SK-N-SH (cell line): ENCODE measurements at regions not wholly inside any gene's neighbourhood (a gene's known extent, or its start where the extent isn't known, plus 50 kb on each side); places are given as distances from the start of the nearest gene placed in this dataset.

Source experiments
- CTCF ChIA-PET: fragments of 300-600, 350-600 bp; formaldehyde crosslinking; extraction: SDS; loops from one replicate; lab custom pipeline; 2021; lab: Yijun Ruan, JAX
- POLR2A ChIA-PET: fragments of 350-600 bp; sonication (Branson Sonifier 250); formaldehyde crosslinking; extraction: SDS; loops from one replicate; lab custom pipeline; 2020; ENCODE audit warnings: antibody characterized with exemption, inconsistent platforms; lab: Yijun Ruan, JAX
- DNase-seq: peaks from one replicate; pipeline ENCODE4 v3.0.0; 2012
- H2AFZ ChIP-seq: fragments of 200-600 bp; sonication (generic); 2 replicates; pipeline ENCODE4 v1.8.1; 2016; ENCODE audit warnings: antibody characterized with exemption, mild to moderate bottlenecking, low read depth
- H3F3A ChIP-seq: fragments of 200-600 bp; sonication (generic); replicated peaks from 2 replicates; pipeline ENCODE3; 2016; ENCODE audit warnings: antibody characterized with exemption, mild to moderate bottlenecking; ENCODE audit not compliant: insufficient read depth
- H3K27ac ChIP-seq, 2 experiments: fragments of 200-500 bp in 1 of 2; fragments of 200-600 bp in 1 of 2; sonication (Bioruptor generic) in 1 of 2; sonication (generic), shearing (Covaris generic) in 1 of 2; 2 replicates each; pipeline versions ENCODE4 v1.5.1 to v1.6.1; 2014 to 2016; ENCODE audit warnings: low read depth in 2 of 2, inconsistent platforms in 1 of 2, low read length in 1 of 2, mild to moderate bottlenecking in 1 of 2, mixed read lengths in 1 of 2
- H3K27me3 ChIP-seq: fragments of 200-600 bp; sonication (generic), shearing (Covaris generic); 2 replicates; pipeline ENCODE4 v1.6.1; 2016; ENCODE audit warnings: mixed run types; ENCODE audit not compliant: insufficient read depth
- H3K36me3 ChIP-seq, 2 experiments: fragments of 200-500 bp in 1 of 2; fragments of 200-600 bp in 1 of 2; sonication (Bioruptor generic) in 1 of 2; sonication (generic) in 1 of 2; replicated peaks in 1 of 2; 2 replicates each; pipeline versions ENCODE3 to v1.5.1; 2014 to 2016; ENCODE audit warnings: low read length in 1 of 2, mild to moderate bottlenecking in 1 of 2; ENCODE audit not compliant: insufficient read depth in 2 of 2, control insufficient read depth in 1 of 2
- H3K4me1 ChIP-seq, 2 experiments: fragments of 200-500 bp in 1 of 2; fragments of 200-600 bp in 1 of 2; sonication (Bioruptor generic) in 1 of 2; sonication (generic), shearing (Covaris generic) in 1 of 2; 2 replicates each; pipeline versions ENCODE4 v1.5.1 to v1.6.1; 2014 to 2016; ENCODE audit warnings: low read depth in 1 of 2, low read length in 1 of 2, mixed run types in 1 of 2; ENCODE audit not compliant: insufficient read depth in 2 of 2, control insufficient read depth in 1 of 2
- H3K4me2 ChIP-seq: fragments of 200-600 bp; sonication (generic), shearing (Covaris generic); 2 replicates; pipeline ENCODE4 v1.6.1; 2017; ENCODE audit warnings: mixed run types
- H3K4me3 ChIP-seq, 2 experiments: fragments of 200-500 bp in 1 of 2; fragments of 200-600 bp in 1 of 2; sonication (Bioruptor generic) in 1 of 2; sonication (generic), shearing (Covaris generic) in 1 of 2; 2 replicates each; pipeline versions ENCODE4 v1.5.1 to v1.8.1; 2014 to 2016; ENCODE audit warnings: low read depth in 2 of 2, inconsistent platforms in 1 of 2, low read length in 1 of 2, mild to moderate bottlenecking in 1 of 2, mixed read lengths in 1 of 2, moderate library complexity in 1 of 2
- H3K79me2 ChIP-seq: fragments of 200-600 bp; sonication (generic); 2 replicates; pipeline ENCODE4 v1.8.1; 2017; ENCODE audit warnings: mild to moderate bottlenecking; ENCODE audit not compliant: insufficient read depth
- H3K9ac ChIP-seq: fragments of 200-600 bp; sonication (generic); 2 replicates; pipeline ENCODE4 v1.6.1; 2017; ENCODE audit warnings: mixed run types
- H3K9me2 ChIP-seq: fragments of 200-600 bp; sonication (generic); 2 replicates; pipeline ENCODE4 v1.6.1; 2017; ENCODE audit warnings: mixed run types
- H3K9me3 ChIP-seq: fragments of 200-600 bp; sonication (generic); 2 replicates; pipeline ENCODE4 v1.6.1; 2017; ENCODE audit warnings: mixed run types, mild to moderate bottlenecking, moderate library complexity
- H4K20me1 ChIP-seq: fragments of 200-600 bp; sonication (generic); 2 replicates; pipeline ENCODE4 v1.6.1; 2017; ENCODE audit warnings: mild to moderate bottlenecking, mixed run types; ENCODE audit not compliant: insufficient read depth
- CHD2 ChIP-seq: fragments of 150-350 bp; IDR thresholded peaks from 2 replicates; pipeline ENCODE4 v1.6.1; 2018; ENCODE audit warnings: low read length; ENCODE audit not compliant: partially characterized antibody
- ELF1 ChIP-seq: IDR thresholded peaks from 2 replicates; pipeline ENCODE4 v1.4.0; 2012
- EZH2phosphoT487 ChIP-seq: fragments of 200-600 bp; sonication (generic); IDR thresholded peaks from 2 replicates; pipeline ENCODE4 v1.6.1; 2017; ENCODE audit warnings: low read depth, mixed run types, mild to moderate bottlenecking, antibody characterized with exemption, moderate library complexity, borderline replicate concordance
- FOSL2 ChIP-seq: IDR thresholded peaks from 2 replicates; pipeline ENCODE4 v1.4.0; 2012; ENCODE audit warnings: low read depth, mild to moderate bottlenecking, moderate library complexity, borderline replicate concordance
- FOXJ3 ChIP-seq: sonication (generic); formaldehyde crosslinking; IDR thresholded peaks from 2 replicates; pipeline ENCODE4 v1.5.1; 2020; ENCODE audit warnings: mild to moderate bottlenecking, missing genetic modification reagents
- GABPA ChIP-seq: IDR thresholded peaks from 2 replicates; pipeline ENCODE4 v1.4.0; 2012; ENCODE audit warnings: low read depth, mild to moderate bottlenecking
- MXI1 ChIP-seq: IDR thresholded peaks from 2 replicates; pipeline ENCODE4 v1.6.1; 2012; ENCODE audit warnings: mild to moderate bottlenecking, low read depth, low read length, improper control_type of control experiment
- NFIC ChIP-seq: IDR thresholded peaks from 2 replicates; pipeline ENCODE4 v1.4.0; 2012; ENCODE audit warnings: borderline replicate concordance
- NRF1 ChIP-seq: IDR thresholded peaks from 2 replicates; pipeline ENCODE4 v1.6.1; 2012; ENCODE audit warnings: low read depth, mild to moderate bottlenecking, low read length
- RCOR1 ChIP-seq: fragments of 150-350 bp; IDR thresholded peaks from 2 replicates; pipeline ENCODE4 v1.6.1; 2017; ENCODE audit warnings: antibody characterized with exemption, low read length
- RFX5 ChIP-seq: IDR thresholded peaks from 2 replicates; pipeline ENCODE4 v1.6.1; 2012; ENCODE audit warnings: mild to moderate bottlenecking, improper control_type of control experiment, low read length
- RXRA ChIP-seq: IDR thresholded peaks from 2 replicates; pipeline ENCODE4 v1.4.0; 2012; ENCODE audit warnings: low read depth, mild to moderate bottlenecking, borderline replicate concordance
- SIN3A ChIP-seq: IDR thresholded peaks from 2 replicates; pipeline ENCODE4 v1.6.1; 2012; ENCODE audit warnings: low read depth, mild to moderate bottlenecking, low read length, moderate library complexity, borderline replicate concordance
- SMC3 ChIP-seq: IDR thresholded peaks from 2 replicates; pipeline ENCODE4 v1.6.1; 2012; ENCODE audit warnings: low read depth, low read length, improper control_type of control experiment
- TAF1 ChIP-seq: IDR thresholded peaks from 2 replicates; pipeline ENCODE4 v1.6.1; 2012; ENCODE audit warnings: low read depth, mild to moderate bottlenecking, low read length, moderate library complexity, borderline replicate concordance
- TCF12 ChIP-seq: IDR thresholded peaks from 2 replicates; pipeline ENCODE4 v1.4.0; 2012
- TEAD4 ChIP-seq: IDR thresholded peaks from 2 replicates; pipeline ENCODE4 v1.4.0; 2012; ENCODE audit warnings: mild to moderate bottlenecking, borderline replicate concordance; ENCODE audit not compliant: insufficient read depth
- YY1 ChIP-seq: IDR thresholded peaks from 2 replicates; pipeline ENCODE4 v1.4.0; 2012; ENCODE audit warnings: low read depth, mild to moderate bottlenecking
- WGBS: methylation state at CpG from one replicate; pipeline ENCODE4 v1.1.6; 2017; ENCODE audit warnings: low lambda C conversion rate; 5-methylcytosine and 5-hydroxymethylcytosine counted together
- TF ChIP-seq, protein P1 (sequence below): fragments of 150-350 bp; IDR thresholded peaks from 2 replicates; pipeline ENCODE4 v1.6.1; 2016; ENCODE audit warnings: mild to moderate bottlenecking, low read depth, low read length
- TF ChIP-seq, protein P2 (sequence below): IDR thresholded peaks from 2 replicates; pipeline ENCODE4 v1.4.0; 2012; ENCODE audit warnings: low read depth, borderline replicate concordance
- TF ChIP-seq, protein P3 (sequence below): IDR thresholded peaks from 2 replicates; pipeline ENCODE4 v1.4.0; 2012; ENCODE audit warnings: low read depth, borderline replicate concordance
- TF ChIP-seq, protein P4 (sequence below): IDR thresholded peaks from 2 replicates; pipeline ENCODE4; 2012
- TF ChIP-seq, protein P5 (sequence below): fragments of 150-350 bp; IDR thresholded peaks from 2 replicates; pipeline ENCODE4 v1.6.1; 2017; ENCODE audit warnings: antibody characterized with exemption, low read length, low read depth, borderline replicate concordance

DNA sequence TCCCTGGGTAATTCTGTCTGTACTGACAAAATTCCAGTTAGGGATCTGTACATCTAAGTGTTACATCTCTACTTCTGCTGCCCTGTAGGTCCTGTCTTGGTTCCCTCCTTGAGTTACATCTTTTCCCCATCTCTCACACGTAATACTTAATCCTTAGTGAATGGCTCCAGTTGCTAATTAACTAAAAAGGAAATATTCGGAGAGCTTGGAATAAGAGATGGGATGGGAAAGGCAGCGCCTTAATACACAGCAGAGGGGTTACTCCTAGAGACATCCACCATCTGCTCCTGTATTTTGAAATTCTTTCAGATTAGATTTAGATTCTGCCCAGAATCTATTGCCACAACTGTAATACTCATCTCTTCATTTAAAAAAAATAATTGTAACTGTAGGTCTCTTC, 384.0 kb downstream of the SAMD5 start:
- CTCF ChIA-PET = no interaction called here

DNA sequence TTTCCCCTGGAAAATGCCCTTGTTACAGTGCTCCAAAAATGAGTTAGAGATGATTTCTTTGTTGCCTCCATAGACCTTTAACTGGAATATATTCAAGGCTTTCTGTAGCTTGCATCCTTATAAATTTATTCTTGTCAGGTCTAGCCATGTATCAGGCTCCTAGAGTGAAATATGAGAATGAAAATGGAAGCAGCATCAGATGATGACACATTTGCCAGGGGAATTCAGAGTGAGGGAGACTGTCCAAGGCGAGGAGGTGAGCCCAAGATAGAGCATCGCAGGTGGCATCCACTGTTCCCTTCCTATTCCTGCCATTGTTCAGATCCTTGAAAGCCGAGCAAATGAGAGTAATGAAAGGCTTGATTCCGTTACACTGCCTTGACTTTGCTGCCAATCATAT, 386.8 kb downstream of the SAMD5 start:
- 10% methylated on average over 4 of the region's 4 CpGs for WGBS
- CTCF ChIA-PET = no interaction called here
- no peak for TF ChIP-seq ELF1
- TF ChIP-seq TEAD4 = no peak
- no peak for TF ChIP-seq TAF1
- TF ChIP-seq FOXJ3 = no peak
- TF ChIP-seq, protein P1, sequence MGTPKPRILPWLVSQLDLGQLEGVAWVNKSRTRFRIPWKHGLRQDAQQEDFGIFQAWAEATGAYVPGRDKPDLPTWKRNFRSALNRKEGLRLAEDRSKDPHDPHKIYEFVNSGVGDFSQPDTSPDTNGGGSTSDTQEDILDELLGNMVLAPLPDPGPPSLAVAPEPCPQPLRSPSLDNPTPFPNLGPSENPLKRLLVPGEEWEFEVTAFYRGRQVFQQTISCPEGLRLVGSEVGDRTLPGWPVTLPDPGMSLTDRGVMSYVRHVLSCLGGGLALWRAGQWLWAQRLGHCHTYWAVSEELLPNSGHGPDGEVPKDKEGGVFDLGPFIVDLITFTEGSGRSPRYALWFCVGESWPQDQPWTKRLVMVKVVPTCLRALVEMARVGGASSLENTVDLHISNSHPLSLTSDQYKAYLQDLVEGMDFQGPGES = no peak
- TF ChIP-seq GABPA = no peak
- TF ChIP-seq, protein P2, sequence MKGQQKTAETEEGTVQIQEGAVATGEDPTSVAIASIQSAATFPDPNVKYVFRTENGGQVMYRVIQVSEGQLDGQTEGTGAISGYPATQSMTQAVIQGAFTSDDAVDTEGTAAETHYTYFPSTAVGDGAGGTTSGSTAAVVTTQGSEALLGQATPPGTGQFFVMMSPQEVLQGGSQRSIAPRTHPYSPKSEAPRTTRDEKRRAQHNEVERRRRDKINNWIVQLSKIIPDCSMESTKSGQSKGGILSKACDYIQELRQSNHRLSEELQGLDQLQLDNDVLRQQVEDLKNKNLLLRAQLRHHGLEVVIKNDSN = no peak
- TF ChIP-seq RFX5 = no peak
- no peak for TF ChIP-seq FOSL2

More for the DNA sequence above, 384.0 kb downstream of the SAMD5 start:
- H3K9me3 ChIP-seq = no peaks in the 10 kb centered on the region
- H3K4me1 ChIP-seq = no peaks in the 10 kb centered on the region
- no peak for DNase-seq
- H3K27ac ChIP-seq = no peak overlapping the region
- no peaks in the 10 kb centered on the region for H3F3A ChIP-seq
- POLR2A ChIA-PET = no interaction called here
- H4K20me1 ChIP-seq = no peaks in the 10 kb centered on the region
- no peaks in the 10 kb centered on the region for H3K36me3 ChIP-seq
- no peak overlapping the region for H3K9ac ChIP-seq
- no peaks in the 10 kb centered on the region for H3K9me2 ChIP-seq
- no peak overlapping the region for H3K4me2 ChIP-seq
- TF ChIP-seq, protein P3, sequence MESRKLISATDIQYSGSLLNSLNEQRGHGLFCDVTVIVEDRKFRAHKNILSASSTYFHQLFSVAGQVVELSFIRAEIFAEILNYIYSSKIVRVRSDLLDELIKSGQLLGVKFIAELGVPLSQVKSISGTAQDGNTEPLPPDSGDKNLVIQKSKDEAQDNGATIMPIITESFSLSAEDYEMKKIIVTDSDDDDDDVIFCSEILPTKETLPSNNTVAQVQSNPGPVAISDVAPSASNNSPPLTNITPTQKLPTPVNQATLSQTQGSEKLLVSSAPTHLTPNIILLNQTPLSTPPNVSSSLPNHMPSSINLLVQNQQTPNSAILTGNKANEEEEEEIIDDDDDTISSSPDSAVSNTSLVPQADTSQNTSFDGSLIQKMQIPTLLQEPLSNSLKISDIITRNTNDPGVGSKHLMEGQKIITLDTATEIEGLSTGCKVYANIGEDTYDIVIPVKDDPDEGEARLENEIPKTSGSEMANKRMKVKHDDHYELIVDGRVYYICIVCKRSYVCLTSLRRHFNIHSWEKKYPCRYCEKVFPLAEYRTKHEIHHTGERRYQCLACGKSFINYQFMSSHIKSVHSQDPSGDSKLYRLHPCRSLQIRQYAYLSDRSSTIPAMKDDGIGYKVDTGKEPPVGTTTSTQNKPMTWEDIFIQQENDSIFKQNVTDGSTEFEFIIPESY = no peak
- TF ChIP-seq NRF1 (no peak), CHD2 (no peak), YY1 (no peak), MXI1 (no peak), RXRA (no peak), EZH2phosphoT487 (no peak), TCF12 (no peak), FOXJ3 (no peak), SMC3 (no peak), NFIC (no peak), TEAD4 (no peak), SIN3A (no peak), RCOR1 (no peak)
- TF ChIP-seq, protein P4, sequence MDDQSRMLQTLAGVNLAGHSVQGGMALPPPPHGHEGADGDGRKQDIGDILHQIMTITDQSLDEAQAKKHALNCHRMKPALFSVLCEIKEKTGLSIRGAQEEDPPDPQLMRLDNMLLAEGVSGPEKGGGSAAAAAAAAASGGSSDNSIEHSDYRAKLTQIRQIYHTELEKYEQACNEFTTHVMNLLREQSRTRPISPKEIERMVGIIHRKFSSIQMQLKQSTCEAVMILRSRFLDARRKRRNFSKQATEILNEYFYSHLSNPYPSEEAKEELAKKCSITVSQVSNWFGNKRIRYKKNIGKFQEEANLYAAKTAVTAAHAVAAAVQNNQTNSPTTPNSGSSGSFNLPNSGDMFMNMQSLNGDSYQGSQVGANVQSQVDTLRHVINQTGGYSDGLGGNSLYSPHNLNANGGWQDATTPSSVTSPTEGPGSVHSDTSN = no peak
- TF ChIP-seq, protein P5, sequence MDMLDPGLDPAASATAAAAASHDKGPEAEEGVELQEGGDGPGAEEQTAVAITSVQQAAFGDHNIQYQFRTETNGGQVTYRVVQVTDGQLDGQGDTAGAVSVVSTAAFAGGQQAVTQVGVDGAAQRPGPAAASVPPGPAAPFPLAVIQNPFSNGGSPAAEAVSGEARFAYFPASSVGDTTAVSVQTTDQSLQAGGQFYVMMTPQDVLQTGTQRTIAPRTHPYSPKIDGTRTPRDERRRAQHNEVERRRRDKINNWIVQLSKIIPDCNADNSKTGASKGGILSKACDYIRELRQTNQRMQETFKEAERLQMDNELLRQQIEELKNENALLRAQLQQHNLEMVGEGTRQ = no peak
- no peak overlapping the region for H3K4me3 ChIP-seq
- no peaks in the 10 kb centered on the region; the same call in 1 of the 2 replicates for H3K27me3 ChIP-seq
- H3K79me2 ChIP-seq = no peaks in the 10 kb centered on the region
- no peak overlapping the region for H2AFZ ChIP-seq
- WGBS = 7% methylated on average over 3 of the region's 3 CpGs

More for the DNA sequence above, 386.8 kb downstream of the SAMD5 start:
- Histone ChIP-seq H3K27me3 (no peaks in the 10 kb centered on the region; the same call in 1 of the 2 replicates), H3K4me2 (no peak overlapping the region), H3K4me1 (no peaks in the 10 kb centered on the region), H3K9ac (no peak overlapping the region), H3K36me3 (no peaks in the 10 kb centered on the region), H3F3A (no peaks in the 10 kb centered on the region), H2AFZ (no peak overlapping the region), H3K27ac (no peak overlapping the region), H3K9me2 (no peaks in the 10 kb centered on the region), H3K79me2 (no peaks in the 10 kb centered on the region), H4K20me1 (no peaks in the 10 kb centered on the region), H3K4me3 (no peak overlapping the region), H3K9me3 (no peaks in the 10 kb centered on the region)
- DNase-seq = no peak
- POLR2A ChIA-PET = no interaction called here
